CD14-positive monocyte (primary cell): ENCODE measurements at regions not wholly inside any gene's neighbourhood (a gene's known extent, or its start where the extent isn't known, plus 50 kb on each side); places are given as distances from the start of the nearest gene placed in this dataset.

Experiments
- DNase-seq, 3 donors: peaks; one replicate each; pipeline ENCODE4 v3.0.0-alpha.2; 2011 to 2022
- H2AFZ ChIP-seq: 2 replicates; pipeline ENCODE4 v1.6.0; 2012; ENCODE audit warnings: mild to moderate bottlenecking, low read depth, low read length, inconsistent platforms; ENCODE audit not compliant: insufficient read depth, poor library complexity, severe bottlenecking
- H3K27ac ChIP-seq, 2 donors: 1 replicate in 1 of 2; 2 replicates in 1 of 2; pipeline ENCODE4 v1.5.1; 2012 to 2013; ENCODE audit warnings: low read length in 2 of 2, control low read depth in 1 of 2, inconsistent platforms in 1 of 2, low read depth in 1 of 2, mild to moderate bottlenecking in 1 of 2
- H3K27me3 ChIP-seq, 2 donors: one replicate each; pipeline versions ENCODE4 v1.6.0 to v1.6.1; 2011 to 2013; ENCODE audit warnings: low read length in 2 of 2; ENCODE audit not compliant: control insufficient read depth in 2 of 2, insufficient read depth in 2 of 2
- H3K36me3 ChIP-seq, 2 donors: replicated peaks in 1 of 2; 1 replicate in 1 of 2; 2 replicates in 1 of 2; pipeline versions ENCODE4 v1.5.1 to v1.6.1; 2012 to 2013; ENCODE audit warnings: low read length in 2 of 2, control low read depth in 1 of 2, inconsistent platforms in 1 of 2, mild to moderate bottlenecking in 1 of 2; ENCODE audit not compliant: insufficient read depth in 2 of 2, control insufficient read depth in 1 of 2
- H3K4me1 ChIP-seq, 2 donors: 1 replicate in 1 of 2; 2 replicates in 1 of 2; pipeline versions ENCODE4 v1.5.1 to v1.6.1; 2012 to 2013; ENCODE audit warnings: low read length in 2 of 2, control low read depth in 1 of 2, inconsistent platforms in 1 of 2, mild to moderate bottlenecking in 1 of 2, moderate library complexity in 1 of 2; ENCODE audit not compliant: insufficient read depth in 2 of 2, control insufficient read depth in 1 of 2
- H3K4me2 ChIP-seq: replicated peaks from 2 replicates; pipeline ENCODE3; 2012; ENCODE audit warnings: low read length, moderate library complexity, mild to moderate bottlenecking; ENCODE audit not compliant: poor library complexity, severe bottlenecking; ENCODE audit errors: extremely low read depth
- H3K4me3 ChIP-seq, 3 experiments: fragments of 200-600 bp in 1 of 3; sonication (generic) in 1 of 3; replicated peaks in 1 of 3; 1 replicate in 2 of 3; 2 replicates in 1 of 3; pipeline ENCODE4 v1.5.1; 2011 to 2013; ENCODE audit warnings: low read length in 3 of 3, mild to moderate bottlenecking in 3 of 3, control low read depth in 2 of 3, low read depth in 2 of 3, inconsistent platforms in 1 of 3, moderate library complexity in 1 of 3
- H3K79me2 ChIP-seq: 2 replicates; pipeline ENCODE4 v1.6.0; 2012; ENCODE audit warnings: mild to moderate bottlenecking, control low read depth, inconsistent platforms, low read length, moderate library complexity; ENCODE audit not compliant: insufficient read depth
- H3K9ac ChIP-seq: 2 replicates; pipeline ENCODE4 v1.6.0; 2017; ENCODE audit warnings: low read length, mild to moderate bottlenecking; ENCODE audit not compliant: insufficient read depth, poor library complexity, severe bottlenecking
- H3K9me3 ChIP-seq, 2 donors: replicated peaks in 1 of 2; 1 replicate in 1 of 2; 2 replicates in 1 of 2; pipeline versions ENCODE4 v1.5.1 to v1.6.1; 2012 to 2013; ENCODE audit warnings: low read length in 2 of 2, control low read depth in 1 of 2; ENCODE audit not compliant: control insufficient read depth in 1 of 2, insufficient read depth in 1 of 2
- H4K20me1 ChIP-seq: 2 replicates; pipeline ENCODE4 v1.6.0; 2012; ENCODE audit warnings: mild to moderate bottlenecking, low read length, control low read depth, moderate library complexity; ENCODE audit not compliant: insufficient read depth
- H3K27ac Mint-ChIP-seq, 7 donors: one replicate each; pipeline ENCODE4 v1.8.0; 2020; ENCODE audit warnings: mild to moderate bottlenecking in 7 of 7, mixed read lengths in 7 of 7, moderate library complexity in 6 of 7, inconsistent platforms in 2 of 7
- H3K27me3 Mint-ChIP-seq, 3 donors: one replicate each; pipeline ENCODE4 v1.8.0; 2021 to 2022; ENCODE audit warnings: low read depth in 3 of 3, mild to moderate bottlenecking in 3 of 3, mixed read lengths in 3 of 3, moderate library complexity in 3 of 3, inconsistent platforms in 1 of 3
- H3K36me3 Mint-ChIP-seq, 2 donors: one replicate each; pipeline ENCODE4 v1.8.0; 2020; ENCODE audit warnings: mixed read lengths in 2 of 2, inconsistent platforms in 1 of 2, mild to moderate bottlenecking in 1 of 2
- H3K4me1 Mint-ChIP-seq: one replicate; pipeline ENCODE4 v1.8.0; 2020; ENCODE audit warnings: mild to moderate bottlenecking, mixed read lengths
- H3K4me3 Mint-ChIP-seq, 2 donors: one replicate each; pipeline ENCODE4 v1.8.0; 2020; ENCODE audit warnings: mild to moderate bottlenecking in 2 of 2, mixed read lengths in 2 of 2, moderate library complexity in 1 of 2
- H3K9me3 Mint-ChIP-seq, 7 donors: one replicate each; pipeline ENCODE4 v1.8.0; 2020 to 2022; ENCODE audit warnings: mixed read lengths in 7 of 7, mild to moderate bottlenecking in 6 of 7, moderate library complexity in 6 of 7, inconsistent platforms in 2 of 7
- WGBS: methylation state at CpG from one replicate; pipeline ENCODE4 v1.1.5; 2013; ENCODE audit warnings: missing lambda C conversion rate; ENCODE audit not compliant: insufficient coverage; 5-methylcytosine and 5-hydroxymethylcytosine counted together
- intact Hi-C, 2 donors: fragments of 100-400 bp; cut with micrococcal nuclease; formaldehyde crosslinking; loops; one replicate each; pipeline versions ENCODE4 v1.15.0 to v1.15.1; 2023
- TF ChIP-seq, protein P1 (sequence below): fragments of 200-600 bp; IDR thresholded peaks from one replicate; pipeline ENCODE4 v1.8.0; 2022; ENCODE audit warnings: antibody characterized with exemption, mild to moderate bottlenecking

- H3K4me3 ChIP-seq, result no peak overlapping the region
- H3K4me1 ChIP-seq, result no peaks in the 10 kb centered on the region
- H3K79me2 ChIP-seq, result no peaks in the 10 kb centered on the region
- TF ChIP-seq, protein P1, sequence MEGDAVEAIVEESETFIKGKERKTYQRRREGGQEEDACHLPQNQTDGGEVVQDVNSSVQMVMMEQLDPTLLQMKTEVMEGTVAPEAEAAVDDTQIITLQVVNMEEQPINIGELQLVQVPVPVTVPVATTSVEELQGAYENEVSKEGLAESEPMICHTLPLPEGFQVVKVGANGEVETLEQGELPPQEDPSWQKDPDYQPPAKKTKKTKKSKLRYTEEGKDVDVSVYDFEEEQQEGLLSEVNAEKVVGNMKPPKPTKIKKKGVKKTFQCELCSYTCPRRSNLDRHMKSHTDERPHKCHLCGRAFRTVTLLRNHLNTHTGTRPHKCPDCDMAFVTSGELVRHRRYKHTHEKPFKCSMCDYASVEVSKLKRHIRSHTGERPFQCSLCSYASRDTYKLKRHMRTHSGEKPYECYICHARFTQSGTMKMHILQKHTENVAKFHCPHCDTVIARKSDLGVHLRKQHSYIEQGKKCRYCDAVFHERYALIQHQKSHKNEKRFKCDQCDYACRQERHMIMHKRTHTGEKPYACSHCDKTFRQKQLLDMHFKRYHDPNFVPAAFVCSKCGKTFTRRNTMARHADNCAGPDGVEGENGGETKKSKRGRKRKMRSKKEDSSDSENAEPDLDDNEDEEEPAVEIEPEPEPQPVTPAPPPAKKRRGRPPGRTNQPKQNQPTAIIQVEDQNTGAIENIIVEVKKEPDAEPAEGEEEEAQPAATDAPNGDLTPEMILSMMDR, result no peak
- no peaks in the 10 kb centered on the region for H3K27me3 ChIP-seq
- H4K20me1 ChIP-seq, result no peaks in the 10 kb centered on the region
- Mint-ChIP-seq H3K4me3 (no peak overlapping the region), H3K9me3 (peaks cover 0 to 3% (median 0%) of the 10 kb centered on the region in 7 donors), H3K27me3 (no peaks in the 10 kb centered on the region), H3K36me3 (no peaks in the 10 kb centered on the region), H3K4me1 (peaks cover 2% of the 10 kb centered on the region), H3K27ac (no peak overlapping the region)
- no CpG with 5 or more reads among the region's 3 CpGs for WGBS
- DNase-seq, result no peak
- intact Hi-C loops, result no loop called here
- H3K27ac ChIP-seq, result no peak overlapping the region
- no peaks in the 10 kb centered on the region for H3K36me3 ChIP-seq
- H3K4me2 ChIP-seq, result no peak overlapping the region
- no peak overlapping the region for H2AFZ ChIP-seq
- no peak overlapping the region for H3K9ac ChIP-seq
- no peaks in the 10 kb centered on the region for H3K9me3 ChIP-seq
These were observed 1275.1 kb upstream of the CDH8 start for GRCh38 chr16:63311313-63311712.

DNA sequence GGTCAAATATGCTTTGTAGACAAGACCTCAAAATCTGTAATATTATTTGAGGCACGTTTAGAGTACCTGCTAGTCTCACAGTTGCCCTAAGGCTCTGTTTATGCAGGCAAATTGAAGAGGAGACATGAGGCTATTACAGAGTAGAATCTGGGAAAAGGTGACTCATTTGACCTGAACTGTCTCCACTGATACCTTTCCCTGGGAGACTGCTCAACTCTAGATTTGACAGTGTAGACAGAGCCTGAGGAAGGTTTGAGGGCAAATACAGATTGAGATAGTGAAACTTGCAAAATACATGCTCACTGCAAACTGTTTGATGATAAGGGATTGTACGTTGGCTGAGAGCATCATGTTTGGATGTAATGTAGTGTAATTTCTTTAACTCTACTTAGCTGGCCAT, 1266.6 kb upstream of the CDH8 start:
- intact Hi-C loops, result no loop called here
- Histone ChIP-seq H3K4me1 (no peaks in the 10 kb centered on the region), H3K9ac (no peak overlapping the region), H3K27me3 (no peaks in the 10 kb centered on the region), H3K27ac (no peak overlapping the region), H3K4me3 (no peak overlapping the region), H3K79me2 (no peaks in the 10 kb centered on the region), H4K20me1 (no peaks in the 10 kb centered on the region), H3K9me3 (no peaks in the 10 kb centered on the region), H3K4me2 (no peak overlapping the region), H3K36me3 (no peaks in the 10 kb centered on the region), H2AFZ (no peak overlapping the region)
- whole genome bisulfite sequencing, result no CpG with 5 or more reads among the region's 2 CpGs
- Mint-ChIP-seq H3K9me3 (peaks cover 0 to 6% (median 0%) of the 10 kb centered on the region in 7 donors), H3K4me3 (no peak overlapping the region), H3K4me1 (no peaks in the 10 kb centered on the region), H3K27ac (no peak overlapping the region), H3K27me3 (peaks cover 0 to 1% (median 0%) of the 10 kb centered on the region in 3 donors), H3K36me3 (no peaks in the 10 kb centered on the region)
- no peak for DNase-seq
- TF ChIP-seq, protein P1, result no peak
